ENCODE measurements at regions not wholly inside any gene's neighbourhood (a gene's known extent, or its start where the extent isn't known, plus 50 kb on each side); places are given as distances from the start of the nearest gene placed in this dataset.

- DNase-seq: no peak
Measured at GRCh38 chr12:115756271-115756670, 521.2 kb downstream of the MED13L start.

GRCh38 chr12:115755725-115756085, 521.8 kb downstream of the MED13L start:
- DNase-seq: no peak

GRCh38 chr12:115755061-115755724, 522.3 kb downstream of the MED13L start:
- no peak for DNase-seq

- DNase-seq: no peak
Measured at GRCh38 chr12:115752913-115753726, 524.4 kb downstream of the MED13L start.

GRCh38 chr12:115752156-115752555, 525.3 kb downstream of the MED13L start:
- DNase-seq: no peak

- DNase-seq: no peak
Measured at GRCh38 chr12:115750340-115750739, 527.2 kb downstream of the MED13L start.

GRCh38 chr12:115749071-115749841, 528.2 kb downstream of the MED13L start:
- no peak for DNase-seq

GRCh38 chr12:115740586-115741155, 536.8 kb downstream of the MED13L start:
- no peak for DNase-seq

- DNase-seq: no peak
Measured at GRCh38 chr12:115737895-115738294, 539.6 kb downstream of the MED13L start.

GRCh38 chr12:115736360-115736759, 541.1 kb downstream of the MED13L start:
- DNase-seq: no peak

GRCh38 chr12:115730975-115731541, 546.4 kb downstream of the MED13L start:
- no peak for DNase-seq

- DNase-seq: no peak
Measured at GRCh38 chr12:115726691-115727090, 550.8 kb downstream of the MED13L start.

- DNase-seq: no peak
Measured at GRCh38 chr12:115722181-115722580, 555.3 kb downstream of the MED13L start.

GRCh38 chr12:115716551-115716950, 560.9 kb downstream of the MED13L start:
- DNase-seq: no peak

- DNase-seq: no peak
Measured at GRCh38 chr12:115712676-115713075, 564.8 kb downstream of the MED13L start.

GRCh38 chr12:115710104-115710564, 567.4 kb downstream of the MED13L start:
- no peak for DNase-seq

- DNase-seq: no peak
Measured at GRCh38 chr12:115709540-115710011, 567.9 kb downstream of the MED13L start.

GRCh38 chr12:115708801-115709200, 568.7 kb downstream of the MED13L start:
- DNase-seq: no peak

GRCh38 chr12:115700896-115701465, 576.5 kb downstream of the MED13L start:
- DNase-seq: no peak

- DNase-seq: no peak
Measured at GRCh38 chr12:115700081-115700480, 577.4 kb downstream of the MED13L start.

- DNase-seq: no peak
Measured at GRCh38 chr12:115698257-115698656, 579.2 kb downstream of the MED13L start.

GRCh38 chr12:115697340-115697739, 580.2 kb downstream of the MED13L start:
- DNase-seq: no peak

All from NCI-H524 treated with DMSO at 0.1 percent for 48 hours (cell line).